Left kidney (tissue), 1 donor: ENCODE measurements at regions not wholly inside any gene's neighbourhood (a gene's known extent, or its start where the extent isn't known, plus 50 kb on each side); places are given as distances from the start of the nearest gene placed in this dataset.
"Not testable (repeated sequence)": the region's sequence is repeated elsewhere in the genome, so short reads cannot be mapped to it uniquely, and the experiment has no call there.

ENCODE experiments used
- DNase-seq: peaks from one replicate; pipeline ENCODE4 v3.0.0-alpha.2; 2013

DNA sequence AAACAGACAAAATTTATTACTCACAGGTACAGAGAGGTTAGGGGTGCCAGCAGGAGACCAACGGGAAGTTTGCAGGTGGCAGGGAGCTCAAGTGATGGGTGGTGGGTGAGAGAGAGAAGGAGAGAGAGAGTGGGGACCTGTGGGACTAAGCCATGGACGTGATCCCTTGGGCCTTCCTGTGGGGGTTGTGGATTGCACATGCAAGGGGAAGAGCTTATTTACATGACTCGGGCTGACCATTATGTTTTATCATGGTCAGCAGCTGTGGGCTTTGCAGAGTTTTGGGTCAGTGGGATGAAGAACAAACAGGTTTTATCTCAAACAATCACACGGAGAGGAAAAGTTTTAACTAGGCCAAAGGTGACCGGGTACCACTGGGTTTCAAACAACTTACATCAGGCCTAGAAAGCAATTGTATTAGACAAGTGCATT is 156.2 kb upstream of the EXOC2 start:
- no peak for DNase-seq

DNA sequence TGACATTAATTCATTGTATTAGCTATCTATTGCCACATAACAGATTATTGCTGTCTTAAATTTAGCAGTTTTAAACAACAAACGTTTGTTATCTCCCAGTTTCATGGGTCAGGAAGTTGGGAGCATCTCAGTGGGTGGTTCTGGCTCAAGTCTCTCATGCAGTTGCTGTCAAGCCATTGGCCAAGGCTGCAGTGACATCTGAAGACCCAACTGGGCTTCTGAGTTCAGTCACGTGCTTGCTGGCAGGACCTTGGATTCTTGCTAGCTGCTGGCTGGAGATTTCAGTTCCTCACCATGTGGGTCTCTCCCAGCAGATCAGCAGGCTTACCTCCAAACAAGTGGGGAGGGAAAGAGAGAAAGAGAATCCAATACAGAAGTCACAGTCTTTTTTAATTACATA is 152.6 kb upstream of the EXOC2 start:
- DNase-seq, result no peak

DNA sequence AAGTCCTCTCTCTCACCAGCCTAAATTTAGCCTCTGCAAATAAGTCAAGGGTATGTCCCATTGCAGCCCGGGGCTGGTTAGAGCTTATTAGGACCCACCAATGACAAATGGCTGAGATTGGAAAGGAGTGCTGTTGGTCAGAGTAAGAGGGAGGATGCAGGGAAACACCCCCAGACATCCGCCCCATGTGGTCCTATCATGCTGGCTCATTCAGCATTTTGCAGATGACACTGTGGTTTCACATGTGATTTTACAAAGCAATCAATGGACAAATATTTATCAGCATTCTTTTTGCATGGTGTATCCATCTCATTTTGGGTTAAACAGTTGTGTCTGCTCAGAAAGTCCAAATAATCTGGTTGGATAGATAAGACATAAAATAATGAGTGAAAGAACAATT is 152.2 kb upstream of the EXOC2 start:
- no peak for DNase-seq

DNA sequence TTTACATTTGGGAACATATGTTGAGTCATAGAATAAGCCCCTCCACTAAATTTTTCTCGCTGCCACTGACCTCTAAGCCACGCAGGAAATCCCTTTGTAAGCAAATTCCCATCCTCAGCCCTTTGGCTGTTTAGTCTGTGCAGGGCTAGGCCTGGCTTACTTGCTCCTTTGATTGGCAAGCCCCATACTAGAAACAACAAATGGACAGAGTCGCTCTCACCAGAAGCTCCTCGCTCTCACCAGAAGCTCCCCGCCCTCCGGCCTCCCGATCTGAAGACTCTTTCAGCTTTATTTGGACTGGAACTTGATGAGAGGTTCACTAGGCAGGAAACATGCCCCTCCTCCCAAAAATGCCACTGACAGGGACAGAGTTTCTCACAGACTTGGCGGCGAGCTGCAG is 149.2 kb upstream of the EXOC2 start:
- no peak for DNase-seq

DNA sequence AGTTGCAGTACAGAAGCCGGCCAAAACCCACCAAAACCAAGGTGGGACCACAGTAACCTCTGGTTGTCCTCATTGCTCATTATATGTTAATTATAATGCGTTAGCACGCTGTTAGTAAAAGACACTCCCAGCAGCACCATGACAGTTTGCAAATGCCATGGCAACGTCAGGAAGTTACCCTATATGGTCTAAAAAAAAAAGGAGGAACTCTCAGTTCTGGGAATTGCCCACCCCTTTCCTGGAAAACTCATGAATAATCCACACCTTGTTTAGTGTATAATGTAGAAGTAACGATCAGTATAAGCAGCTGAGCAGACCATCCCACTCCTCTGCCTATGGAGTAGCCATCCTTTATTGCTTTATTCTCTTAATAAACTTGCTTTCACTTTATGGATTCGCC is 148.6 kb upstream of the EXOC2 start:
- no peak for DNase-seq

DNA sequence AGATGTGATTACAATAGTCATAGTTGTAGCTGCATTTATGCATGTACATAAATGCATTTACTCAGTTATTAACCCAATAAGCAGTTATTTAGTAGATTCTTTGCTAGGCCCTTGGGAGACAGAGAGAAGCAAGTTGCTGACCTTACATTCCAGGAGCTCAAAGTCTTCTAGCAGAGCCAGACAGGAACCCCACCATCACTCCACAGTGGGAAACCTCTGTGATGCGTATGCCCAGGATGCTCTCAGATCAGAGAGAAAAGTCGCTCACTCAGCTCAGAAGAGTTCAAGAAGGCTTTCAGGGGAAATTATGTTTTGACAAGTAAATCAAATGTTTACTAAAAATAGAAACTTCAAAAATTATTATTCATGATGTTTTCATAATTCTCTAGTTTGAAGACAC is 146.3 kb upstream of the EXOC2 start:
- DNase-seq, result no peak

DNA sequence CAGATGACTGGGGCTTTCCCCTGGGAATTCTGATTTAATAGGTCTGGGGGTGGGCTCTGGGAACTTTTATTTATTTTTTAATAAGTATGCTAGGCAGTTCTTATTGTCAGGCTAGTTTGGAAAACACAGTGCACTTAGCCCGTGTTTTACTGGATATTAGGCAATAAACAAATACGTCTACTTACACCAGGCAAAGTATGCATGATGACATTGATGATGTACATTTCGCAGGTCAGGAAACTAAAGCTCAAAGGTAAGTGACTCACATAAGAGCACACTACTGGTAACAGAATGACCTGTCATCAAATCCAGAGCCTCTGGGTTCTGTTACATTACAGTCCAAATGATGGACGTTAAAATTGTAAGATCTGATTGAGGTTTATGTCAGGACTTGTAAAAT is 144.4 kb upstream of the EXOC2 start:
- no peak for DNase-seq

DNA sequence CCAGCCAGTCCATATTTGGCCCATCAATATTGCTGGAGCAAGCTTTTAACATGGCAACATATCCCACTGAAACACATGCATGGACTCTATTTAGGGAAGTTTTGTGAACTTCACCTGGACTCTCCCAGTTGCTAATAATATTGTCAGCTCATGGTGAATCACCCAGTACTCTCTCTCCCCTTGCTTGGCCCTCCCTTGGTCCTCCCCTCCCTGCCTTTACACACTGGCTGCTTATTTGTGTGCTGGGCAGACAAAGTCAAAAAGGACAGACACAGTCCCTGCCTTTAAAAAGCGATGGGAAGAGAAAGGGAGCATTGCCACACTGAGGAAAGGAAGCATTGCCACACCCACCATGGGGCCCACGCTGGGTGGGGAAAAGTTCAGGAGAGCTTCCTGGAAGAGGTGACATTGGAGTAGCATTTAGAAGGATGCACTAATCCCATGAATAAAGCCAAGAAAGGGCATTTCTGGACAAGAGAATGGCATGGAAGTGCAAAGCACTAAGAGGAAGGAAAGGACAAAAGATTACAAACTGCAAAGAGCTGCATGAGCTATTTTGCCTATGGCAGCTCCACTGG is 143.4 kb upstream of the EXOC2 start:
- DNase-seq, result no peak

DNA sequence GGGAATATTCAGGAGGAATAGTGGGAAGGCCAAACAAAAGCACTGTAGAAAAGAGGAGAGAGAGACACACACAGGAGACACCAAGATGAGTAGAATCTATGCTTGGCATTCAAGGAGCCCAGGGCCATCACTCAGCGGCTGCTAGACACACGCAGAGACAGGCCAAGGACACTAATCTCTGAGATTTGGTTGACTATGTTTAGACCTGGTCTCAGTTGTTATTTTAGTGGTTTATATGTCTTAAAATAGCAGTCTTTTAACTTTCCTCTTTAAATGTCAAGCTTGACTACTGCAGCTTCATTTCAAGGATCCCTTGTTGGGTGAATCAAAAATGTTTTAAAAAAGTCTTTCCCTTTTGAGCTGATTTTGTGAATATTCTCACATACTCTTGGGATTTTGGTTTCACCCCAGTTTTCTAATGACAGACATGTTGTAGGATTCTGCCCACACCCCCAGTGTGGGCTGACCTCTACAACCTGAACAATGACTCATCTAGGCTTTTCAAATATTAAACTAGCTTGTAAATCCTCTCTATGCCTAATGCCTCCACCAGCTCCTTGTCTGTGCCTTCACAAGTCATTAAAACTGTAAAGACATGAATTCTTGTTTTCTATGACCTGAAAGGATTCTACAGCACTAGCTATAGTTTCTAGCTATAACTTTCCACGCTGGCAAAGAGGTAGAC is 142.7 kb upstream of the EXOC2 start:
- DNase-seq, result no peak

DNA sequence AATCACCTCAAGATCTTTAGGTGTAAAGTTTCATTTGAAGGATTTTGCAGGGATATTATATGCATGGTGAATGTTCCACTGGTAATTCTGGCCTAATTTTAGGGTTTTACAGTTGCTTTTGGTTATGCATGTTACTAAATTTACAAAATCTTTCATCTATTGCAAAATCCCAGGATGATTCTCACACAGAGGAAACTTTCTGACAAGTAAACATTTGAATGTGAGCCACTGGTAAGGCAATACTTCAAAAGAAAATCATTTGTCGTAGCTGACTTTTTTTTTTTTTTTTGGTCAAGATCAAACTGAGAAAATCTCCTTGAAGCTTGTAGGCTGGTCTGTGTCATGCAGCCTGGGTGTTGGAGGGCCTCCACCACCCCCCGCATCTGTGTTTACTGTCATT is 141.9 kb upstream of the EXOC2 start:
- no peak for DNase-seq

DNA sequence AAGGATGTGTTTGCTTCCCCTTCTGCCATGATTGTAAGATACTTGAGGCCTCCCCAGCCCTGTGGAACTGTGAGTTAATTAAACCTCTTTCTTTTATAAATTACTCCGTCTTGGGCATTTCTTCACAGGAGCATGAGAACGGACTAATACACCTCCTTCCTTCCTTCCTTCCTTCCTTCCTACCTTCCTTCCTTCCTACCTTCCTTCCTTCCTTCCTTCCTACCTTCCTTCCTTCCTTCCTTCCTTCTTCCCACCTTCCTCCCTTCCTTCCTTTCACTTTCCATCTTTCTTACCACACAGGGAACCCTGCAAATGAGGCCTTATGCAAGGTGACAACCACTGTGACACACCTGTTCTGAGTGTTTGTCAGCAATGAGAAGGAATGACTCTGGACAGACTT is 141.3 kb upstream of the EXOC2 start:
- no peak for DNase-seq

DNA sequence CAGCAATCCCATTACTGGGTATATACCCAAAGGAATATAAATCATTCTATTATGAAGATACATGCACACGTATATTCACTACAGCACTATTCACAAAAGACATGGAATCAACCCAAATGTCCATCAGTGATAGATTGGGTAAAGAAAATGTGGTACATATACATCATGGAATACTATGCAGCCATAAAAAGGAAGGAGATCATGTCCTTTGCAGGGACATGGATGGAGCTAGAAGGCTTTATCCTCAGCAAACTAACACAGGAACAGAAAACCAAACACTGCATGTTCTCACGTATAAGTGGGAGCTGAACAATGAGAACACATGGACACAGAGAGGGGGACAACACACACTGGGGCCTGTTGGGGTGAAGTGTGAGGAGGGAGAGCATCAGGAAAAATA is 139.9 kb upstream of the EXOC2 start:
- DNase-seq, result not testable (repeated sequence)

DNA sequence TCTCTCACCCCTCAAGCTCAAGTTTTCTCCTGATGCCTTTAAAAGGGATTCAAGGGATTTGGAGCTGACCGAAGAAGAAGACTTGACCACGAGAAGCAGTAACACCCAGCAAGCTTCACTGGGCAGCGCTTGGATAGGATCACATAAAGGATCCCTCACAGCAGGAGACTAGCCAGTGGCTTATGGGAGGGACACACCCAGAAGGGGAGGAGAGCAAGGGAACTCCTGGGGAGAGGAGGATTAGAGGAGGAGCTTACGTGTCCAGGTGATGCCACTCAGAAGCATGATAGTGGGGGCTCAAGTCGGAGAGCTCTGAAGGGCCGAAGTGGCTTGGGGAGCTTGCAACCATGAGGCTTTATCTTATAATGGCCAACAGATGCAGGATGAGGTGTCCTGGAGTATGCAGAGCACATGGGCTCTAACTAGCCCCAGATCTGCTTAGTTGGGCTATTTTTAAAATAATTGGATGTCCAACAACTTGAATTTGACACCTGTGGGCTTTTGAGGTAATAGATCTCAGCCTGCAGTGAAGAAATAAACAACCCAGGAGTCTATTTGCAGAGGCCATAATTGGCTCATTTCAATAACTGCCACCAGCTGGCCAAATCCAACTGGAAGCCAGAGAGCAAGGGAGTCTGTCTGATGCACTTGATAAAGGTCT is 137.9 kb upstream of the EXOC2 start:
- DNase-seq, result no peak

DNA sequence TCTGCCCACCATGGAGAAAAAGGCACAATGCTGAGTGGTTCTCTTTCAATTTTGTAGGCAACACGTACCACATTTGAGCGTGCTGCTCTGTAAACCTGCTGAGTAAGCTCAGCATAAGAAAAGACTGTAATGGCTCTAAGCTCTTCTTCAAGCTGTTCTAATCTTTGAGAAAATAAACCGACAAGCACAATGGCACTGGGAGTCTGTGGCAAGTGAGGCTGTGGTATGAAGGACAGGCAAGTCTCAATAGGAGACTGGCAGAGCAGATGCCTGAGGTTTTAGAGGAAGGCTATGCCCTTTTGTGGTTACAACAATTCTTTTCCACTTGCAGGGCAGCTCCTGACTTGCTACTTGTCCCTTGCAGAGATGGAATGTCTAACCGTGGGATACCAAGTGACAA is 136.7 kb upstream of the EXOC2 start:
- no peak for DNase-seq

DNA sequence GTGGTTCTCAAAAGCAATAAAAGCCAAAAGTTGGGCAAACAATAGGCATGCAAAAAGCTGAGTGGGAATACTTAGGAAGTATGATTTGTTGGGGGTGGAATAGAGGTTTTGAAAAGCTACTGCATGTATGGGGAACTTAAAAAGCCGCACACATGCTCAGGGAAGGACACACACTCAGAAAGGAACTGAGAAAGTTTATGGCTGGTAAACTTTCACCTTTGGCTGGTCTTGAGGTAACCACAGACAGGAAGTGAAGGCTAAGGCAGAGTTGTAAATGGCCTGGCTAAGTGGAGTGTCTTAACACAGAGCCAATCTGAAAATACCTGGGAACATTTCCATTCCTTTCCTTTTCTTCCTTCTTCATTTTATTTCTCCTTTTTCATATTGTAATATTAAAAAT is 134.5 kb upstream of the EXOC2 start:
- no peak for DNase-seq

DNA sequence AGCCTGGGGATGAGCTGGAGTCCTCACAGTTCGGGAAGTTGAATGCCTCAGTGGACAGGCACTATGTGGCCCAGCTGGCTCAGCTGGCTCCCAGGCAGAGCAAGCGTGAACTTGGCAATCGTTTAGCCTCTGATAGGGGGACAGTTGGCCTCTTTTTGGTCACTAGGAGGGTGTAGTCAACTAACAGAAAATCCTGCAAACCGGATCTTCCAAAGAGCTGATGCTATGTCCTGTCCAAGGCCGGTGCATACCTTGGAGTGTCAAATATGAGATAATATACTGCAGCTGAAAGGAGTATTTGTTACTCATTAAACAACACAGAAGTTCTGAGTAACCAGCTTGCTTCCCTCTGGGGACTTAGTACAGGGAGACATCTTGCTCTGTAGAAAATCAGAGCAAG is 126.2 kb upstream of the EXOC2 start:
- no peak for DNase-seq

DNA sequence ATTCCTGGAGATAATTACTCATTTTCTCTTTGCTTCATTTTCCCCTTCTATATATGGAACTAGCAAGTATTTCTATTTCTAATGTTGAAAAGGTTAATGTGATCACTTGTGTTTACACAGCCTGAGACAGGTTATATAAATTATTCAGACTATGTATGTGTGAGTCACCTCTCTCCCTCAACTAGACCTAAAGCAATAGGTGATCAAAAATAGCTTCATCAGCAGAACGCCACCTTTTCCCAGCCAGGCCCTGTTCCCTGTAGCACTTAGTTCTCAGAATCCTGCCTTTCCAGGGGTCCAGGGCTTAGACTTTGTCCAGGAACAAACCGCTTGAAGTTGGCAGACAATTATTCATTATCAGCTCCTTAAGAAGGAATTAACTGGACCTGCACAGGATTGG is 125.3 kb upstream of the EXOC2 start:
- no peak for DNase-seq

DNA sequence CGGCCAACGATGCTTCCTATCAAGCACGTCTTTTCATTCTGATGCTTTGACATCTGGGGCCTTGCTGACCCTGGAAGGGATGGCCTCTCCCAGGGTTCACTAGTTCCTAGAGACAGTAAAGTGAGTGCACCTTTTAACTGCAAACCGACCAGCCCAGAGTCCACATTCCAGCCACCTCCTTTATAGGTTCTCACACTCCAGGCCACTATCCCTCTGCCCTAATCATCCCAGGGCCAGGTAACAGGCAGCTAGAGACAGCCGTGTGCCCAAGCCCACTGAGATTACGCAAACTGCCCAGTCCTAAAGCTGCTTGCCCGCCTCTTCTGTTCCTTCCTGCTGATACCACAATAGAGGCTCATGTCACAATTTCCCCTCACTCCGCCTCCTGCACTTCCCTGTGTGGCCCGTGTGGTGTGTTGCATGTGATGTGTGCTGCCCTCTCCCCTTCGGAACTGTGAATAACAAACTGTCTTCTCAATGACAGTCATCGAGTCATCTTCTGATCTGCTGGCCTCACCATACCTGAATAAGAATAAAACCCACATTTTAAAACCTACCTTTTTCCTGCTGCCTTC is 123.7 kb upstream of the EXOC2 start:
- DNase-seq, result no peak

DNA sequence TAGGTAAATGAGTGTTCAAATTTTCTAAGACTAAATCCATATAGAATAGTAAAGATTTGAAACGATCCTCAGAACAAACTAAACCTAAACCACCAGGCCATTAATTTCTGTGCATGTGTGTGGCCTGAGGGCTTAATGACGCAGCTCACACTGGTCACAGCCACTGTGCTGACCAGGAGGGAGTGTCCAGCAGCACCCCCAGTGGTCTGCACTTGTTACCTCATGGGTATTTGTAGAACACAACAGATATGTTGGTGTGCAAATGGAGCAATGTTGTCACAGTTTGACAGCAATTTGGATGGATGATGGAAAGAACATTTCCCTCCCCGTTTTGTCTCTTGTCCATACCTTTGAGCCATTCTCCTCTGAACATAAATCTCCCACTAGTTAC is 122.4 kb upstream of the EXOC2 start:
- DNase-seq, result no peak

DNA sequence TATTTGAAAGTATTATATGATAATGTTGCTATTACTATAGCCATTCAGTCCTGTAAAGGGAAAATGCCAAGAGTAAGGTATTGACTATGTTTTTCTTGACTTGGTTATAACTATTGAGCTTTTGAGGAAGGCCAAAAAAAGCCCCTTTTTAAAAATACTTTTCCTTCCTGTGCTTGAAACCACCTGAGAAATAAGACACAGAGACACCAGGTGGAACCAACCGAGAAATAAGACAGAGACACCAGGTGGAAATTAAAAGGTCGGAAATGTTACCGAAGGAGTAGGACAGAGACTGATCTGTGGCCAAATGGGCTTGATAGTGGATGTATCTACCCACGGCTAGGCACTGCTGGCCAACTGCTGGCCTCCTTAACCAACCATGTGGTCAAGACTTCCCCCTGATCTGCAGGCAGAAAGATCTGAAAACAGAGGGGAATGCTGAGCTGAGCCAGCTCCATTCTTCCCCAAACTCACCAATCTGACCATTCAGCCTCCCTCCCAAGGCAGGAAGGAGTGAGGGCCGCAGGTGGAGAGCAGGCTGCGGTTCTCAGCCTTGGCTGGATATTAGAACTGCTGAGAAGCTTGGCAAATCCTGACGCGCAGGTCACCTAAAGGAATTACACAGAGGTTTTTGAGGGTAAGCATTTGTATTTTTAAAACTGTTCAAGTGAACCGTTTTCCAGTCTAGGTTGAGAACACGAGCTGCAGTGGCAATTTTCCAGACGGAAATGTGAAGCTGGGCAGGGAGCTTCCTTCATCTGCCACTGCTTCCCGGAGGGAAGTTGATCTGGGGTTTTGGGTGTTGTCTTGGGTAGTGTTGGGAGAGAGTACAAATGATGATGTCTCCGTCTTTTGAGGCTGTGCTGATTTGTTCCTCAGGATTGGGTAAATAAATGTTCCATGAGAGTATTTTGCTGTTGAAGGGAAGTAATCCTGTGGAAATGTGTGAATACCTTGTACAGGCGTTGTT is 121.7 kb upstream of the EXOC2 start:
- DNase-seq, result no peak

DNA sequence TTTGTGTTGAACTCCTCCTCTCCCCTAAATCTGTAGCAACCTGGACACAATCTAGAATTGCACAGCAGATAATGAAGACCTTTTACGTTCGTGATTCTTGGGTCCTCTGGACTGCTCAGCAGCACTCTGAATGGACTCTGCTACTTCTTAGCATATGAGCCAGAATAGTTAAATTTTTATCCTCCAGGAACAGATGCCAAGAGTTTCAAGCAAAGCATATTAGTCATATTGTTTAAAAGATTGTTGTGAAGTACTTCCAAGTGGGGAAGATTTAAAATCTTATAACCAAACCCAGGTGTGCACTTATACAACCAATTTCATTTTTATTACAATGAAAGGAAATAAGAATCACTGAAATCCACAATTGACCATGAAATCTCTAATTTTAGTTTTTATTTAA is 118.9 kb upstream of the EXOC2 start:
- no peak for DNase-seq

DNA sequence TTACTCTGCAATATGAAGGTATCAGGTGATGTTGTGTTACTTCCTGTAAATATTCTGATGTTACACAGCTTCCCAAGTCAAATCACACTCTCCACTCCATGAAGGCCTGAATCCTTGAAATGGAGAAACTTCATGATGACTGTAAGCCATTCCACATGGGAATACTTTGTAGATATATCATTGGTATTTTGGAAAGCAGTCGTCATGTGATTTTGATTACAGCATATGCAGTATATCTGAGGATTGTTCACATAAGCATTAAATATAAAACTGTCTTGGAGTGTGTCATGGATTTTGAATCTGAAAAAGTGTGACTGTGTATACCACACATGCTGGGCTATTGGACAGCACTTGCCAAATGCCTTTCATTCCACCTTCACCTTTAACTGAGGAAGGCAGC is 118.3 kb upstream of the EXOC2 start:
- no peak for DNase-seq
